H1 (cell line): ENCODE measurements at regions not wholly inside any gene's neighbourhood (a gene's known extent, or its start where the extent isn't known, plus 50 kb on each side); places are given as distances from the start of the nearest gene placed in this dataset.

ENCODE experiments used
- CTCF ChIA-PET: fragments of 300-600 bp; sonication (Branson Sonifier 250); formaldehyde crosslinking; loops from one replicate; lab custom pipeline; 2021; ENCODE audit not compliant: partially characterized antibody; lab: Charles Lee
- POLR2A ChIA-PET: fragments of 300-600 bp; sonication (Branson Sonifier 250); formaldehyde crosslinking; loops from one replicate; lab custom pipeline; 2021; ENCODE audit warnings: inconsistent platforms; ENCODE audit not compliant: partially characterized antibody; lab: Charles Lee
- DNase-seq, 2 experiments: peaks; one replicate each; pipeline versions ENCODE4 v3.0.0 to v3.0.0-alpha.2; 2010 to 2022; ENCODE audit warnings: low spot score in 2 of 2, low read depth in 1 of 2, mixed read lengths in 1 of 2
- FAIRE-seq: peaks from 2 replicates; lab custom pipeline; 2011; peaks lifted over from hg19 to GRCh38; lab: Jason Lieb, UNC
- H2AFZ ChIP-seq: 2 replicates; pipeline ENCODE4 v1.8.1; 2012; ENCODE audit warnings: low read length, inconsistent platforms
- H2AK5ac ChIP-seq: 2 replicates; pipeline ENCODE4 v1.6.1; 2013; ENCODE audit warnings: low read depth, low read length
- H2BK120ac ChIP-seq: replicated peaks from 2 replicates; pipeline ENCODE3; 2013; ENCODE audit warnings: low read depth, low read length, inconsistent platforms
- H2BK12ac ChIP-seq: 2 replicates; pipeline ENCODE4 v1.6.1; 2013; ENCODE audit warnings: low read depth, low read length
- H2BK15ac ChIP-seq: 2 replicates; pipeline ENCODE4 v1.6.1; 2013; ENCODE audit warnings: low read length
- H2BK20ac ChIP-seq: 2 replicates; pipeline ENCODE4 v1.6.1; 2013; ENCODE audit warnings: low read length
- H2BK5ac ChIP-seq: 2 replicates; pipeline ENCODE4 v1.6.1; 2013; ENCODE audit warnings: low read depth, low read length
- H3K14ac ChIP-seq: 2 replicates; pipeline ENCODE4 v1.6.1; 2013; ENCODE audit warnings: inconsistent platforms; ENCODE audit not compliant: insufficient read length
- H3K18ac ChIP-seq: 2 replicates; pipeline ENCODE4 v1.6.1; 2013; ENCODE audit warnings: low read length; ENCODE audit errors: extremely low read depth
- H3K23ac ChIP-seq: 2 replicates; pipeline ENCODE4 v1.6.1; 2013; ENCODE audit warnings: inconsistent platforms; ENCODE audit not compliant: insufficient read length
- H3K23me2 ChIP-seq: 2 replicates; pipeline ENCODE4 v1.6.1; 2013; ENCODE audit warnings: low read depth, low read length
- H3K27ac ChIP-seq: 2 replicates; pipeline ENCODE4 v1.6.1; 2011; ENCODE audit warnings: low read depth, low read length, inconsistent platforms
- H3K27me3 ChIP-seq, 4 experiments: replicated peaks in 1 of 4; 1 replicate in 1 of 4; 2 replicates in 3 of 4; pipeline versions ENCODE4 v1.6.1 to v1.8.1; 2011 to 2013; ENCODE audit warnings: low read length in 3 of 4, mild to moderate bottlenecking in 3 of 4, inconsistent platforms in 2 of 4, mixed read lengths in 2 of 4, moderate library complexity in 1 of 4; ENCODE audit not compliant: control insufficient read depth in 3 of 4, insufficient read depth in 3 of 4; ENCODE audit errors: extremely low read depth in 1 of 4
- H3K36me3 ChIP-seq, 4 experiments: 2 replicates each; pipeline versions ENCODE4 v1.6.1 to v1.8.1; 2011 to 2013; ENCODE audit warnings: mild to moderate bottlenecking in 4 of 4, low read length in 3 of 4, moderate library complexity in 2 of 4, control low read depth in 1 of 4, inconsistent platforms in 1 of 4; ENCODE audit not compliant: insufficient read depth in 4 of 4, control insufficient read depth in 2 of 4
- H3K4ac ChIP-seq: replicated peaks from 2 replicates; pipeline ENCODE3; 2013; ENCODE audit warnings: low read length, low read depth, mixed read lengths, inconsistent platforms; ENCODE audit not compliant: insufficient read length
- H3K4me1 ChIP-seq, 4 experiments: replicated peaks in 1 of 4; 1 replicate in 1 of 4; 2 replicates in 3 of 4; pipeline versions ENCODE4 v1.6.1 to v1.8.1; 2011 to 2013; ENCODE audit warnings: low read length in 3 of 4, inconsistent platforms in 2 of 4, mixed read lengths in 1 of 4; ENCODE audit not compliant: insufficient read depth in 4 of 4, control insufficient read depth in 3 of 4
- H3K4me2 ChIP-seq, 2 experiments: 2 replicates each; pipeline versions ENCODE4 v1.6.1 to v1.8.1; 2011 to 2013; ENCODE audit warnings: low read depth in 2 of 2, low read length in 2 of 2, control low read depth in 1 of 2, inconsistent platforms in 1 of 2, mild to moderate bottlenecking in 1 of 2; ENCODE audit not compliant: insufficient read depth in 1 of 2
- H3K4me3 ChIP-seq, 4 experiments: fragments of 200-600, 300-600 bp in 1 of 4; sonication (generic), shearing (Covaris generic), sonication (Bioruptor Twin) in 1 of 4; 2 replicates each; pipeline versions ENCODE4 v1.5.1 to v1.8.1; 2011 to 2016; ENCODE audit warnings: low read length in 4 of 4, low read depth in 3 of 4, control low read depth in 2 of 4, inconsistent platforms in 2 of 4, mild to moderate bottlenecking in 2 of 4, mixed read lengths in 1 of 4, moderate library complexity in 1 of 4; ENCODE audit not compliant: insufficient read depth in 2 of 4; ENCODE audit errors: extremely low read depth in 1 of 4
- H3K56ac ChIP-seq: replicated peaks from 2 replicates; pipeline ENCODE3; 2013; ENCODE audit warnings: low read depth, mild to moderate bottlenecking, mixed read lengths, low read length, inconsistent platforms; ENCODE audit not compliant: insufficient read length
- H3K79me1 ChIP-seq: 2 replicates; pipeline ENCODE4 v1.6.1; 2013; ENCODE audit warnings: low read depth, low read length, control low read depth
- H3K79me2 ChIP-seq, 2 experiments: 2 replicates each; pipeline versions ENCODE4 v1.6.1 to v1.8.1; 2012 to 2013; ENCODE audit warnings: low read length in 2 of 2, mild to moderate bottlenecking in 2 of 2, inconsistent platforms in 1 of 2; ENCODE audit not compliant: insufficient read depth in 2 of 2, control insufficient read depth in 1 of 2
- H3K9ac ChIP-seq, 4 experiments: replicated peaks in 1 of 4; 1 replicate in 1 of 4; 2 replicates in 3 of 4; pipeline versions ENCODE4 v1.6.1 to v1.8.1; 2011 to 2013; ENCODE audit warnings: low read depth in 3 of 4, low read length in 3 of 4, control low read depth in 2 of 4, mild to moderate bottlenecking in 2 of 4, moderate library complexity in 2 of 4, inconsistent platforms in 1 of 4; ENCODE audit errors: extremely low read depth in 1 of 4
- H3K9me3 ChIP-seq, 2 experiments: 2 replicates each; pipeline versions ENCODE4 v1.6.1 to v1.8.1; 2012 to 2013; ENCODE audit warnings: mild to moderate bottlenecking in 2 of 2, moderate library complexity in 2 of 2, control low read depth in 1 of 2, inconsistent platforms in 1 of 2, low read depth in 1 of 2, low read length in 1 of 2, mixed read lengths in 1 of 2; ENCODE audit not compliant: insufficient read depth in 2 of 2
- H4K20me1 ChIP-seq, 2 experiments: replicated peaks in 1 of 2; 2 replicates each; pipeline versions ENCODE3 to v1.8.1; 2011 to 2013; ENCODE audit warnings: inconsistent platforms in 2 of 2, low read length in 2 of 2, mild to moderate bottlenecking in 1 of 2; ENCODE audit not compliant: insufficient read depth in 2 of 2, control insufficient read depth in 1 of 2
- H4K5ac ChIP-seq: 2 replicates; pipeline ENCODE4 v1.6.1; 2013; ENCODE audit warnings: low read length, low read depth, mixed read lengths, inconsistent platforms; ENCODE audit not compliant: insufficient read length
- H4K8ac ChIP-seq: 2 replicates; pipeline ENCODE4 v1.8.0; 2013; ENCODE audit warnings: mild to moderate bottlenecking, moderate library complexity, low read length, inconsistent platforms; ENCODE audit not compliant: insufficient read depth; ENCODE audit errors: extremely low read depth
- H4K91ac ChIP-seq: replicated peaks from 2 replicates; pipeline ENCODE3; 2013; ENCODE audit warnings: low read length, mixed read lengths, inconsistent platforms; ENCODE audit not compliant: insufficient read length
- BACH1 ChIP-seq: IDR thresholded peaks from 2 replicates; pipeline ENCODE4 v1.6.1; 2012; ENCODE audit warnings: low read length, improper control_type of control experiment
- CEBPB ChIP-seq: IDR thresholded peaks from 2 replicates; pipeline ENCODE4 v1.6.1; 2012; ENCODE audit warnings: low read depth, low read length
- RBBP5 ChIP-seq: IDR thresholded peaks from 2 replicates; pipeline ENCODE4 v1.7.1; 2012; ENCODE audit warnings: low read depth, mild to moderate bottlenecking, inconsistent platforms, low read length, moderate library complexity, borderline replicate concordance
- YY1 ChIP-seq: IDR thresholded peaks from 2 replicates; pipeline ENCODE4 v1.6.1; 2011; ENCODE audit warnings: low read depth, mild to moderate bottlenecking, low read length
- WGBS, 2 experiments: shearing (Covaris generic) in 1 of 2; methylation state at CpG; one replicate each; pipeline versions ENCODE4 v1.1.6 to v1.1.7; 2013 to 2015; ENCODE audit warnings: low lambda C conversion rate in 2 of 2, mixed read lengths in 2 of 2, inconsistent platforms in 1 of 2, low coverage in 1 of 2, missing lambda C conversion rate in 1 of 2; ENCODE audit not compliant: insufficient replicate concordance in 2 of 2, insufficient coverage in 1 of 2, insufficient read length in 1 of 2; ENCODE audit errors: extremely low coverage in 1 of 2, missing lambda C conversion rate in 1 of 2; 5-methylcytosine and 5-hydroxymethylcytosine counted together

GRCh38 chr4:179755322-179755721, 2313.1 kb upstream of the AGA start:
- Histone ChIP-seq H4K20me1 (no peaks in the 10 kb centered on the region), H2BK20ac (no peak overlapping the region), H3K56ac (no peak overlapping the region), H2BK12ac (no peak overlapping the region), H3K23ac (no peak overlapping the region), H3K9ac (no peak overlapping the region), H3K27ac (no peak overlapping the region), H2BK120ac (no peak overlapping the region), H4K91ac (no peak overlapping the region), H3K4me2 (no peak overlapping the region), H3K27me3 (no peaks in the 10 kb centered on the region), H3K79me1 (no peaks in the 10 kb centered on the region), H2BK15ac (no peak overlapping the region), H3K36me3 (no peaks in the 10 kb centered on the region), H3K4me3 (no peak overlapping the region), H3K23me2 (no peaks in the 10 kb centered on the region), H2AFZ (peak overlapping the region; percentile 41; the same call in 1 of the 2 replicates), H2BK5ac (no peak overlapping the region), H3K4me1 (no peaks in the 10 kb centered on the region), H3K79me2 (no peaks in the 10 kb centered on the region), H3K4ac (no peak overlapping the region), H3K14ac (no peak overlapping the region), H2AK5ac (no peak overlapping the region), H4K8ac (no peak overlapping the region), H3K9me3 (no peaks in the 10 kb centered on the region), H4K5ac (no peak overlapping the region), H3K18ac (no peak overlapping the region)
- POLR2A ChIA-PET = no interaction called here
- WGBS, 2 experiments = 50% methylated on average over 1 of the region's 1 CpG; no CpG with 5 or more reads in 1 of the 2 experiments
- TF ChIP-seq BACH1 (no peak), YY1 (0 out of 2 replicates have a peak, but pooled peaks have one; percentile 22), CEBPB (0 out of 2 replicates have a peak, but pooled peaks have one; percentile 10), RBBP5 (no peak)
- FAIRE-seq (no peak), DNase-seq (no peak)
- CTCF ChIA-PET = no interaction called here
